Loucy (cell line): ENCODE measurements at regions not wholly inside any gene's neighbourhood (a gene's known extent, or its start where the extent isn't known, plus 50 kb on each side); places are given as distances from the start of the nearest gene placed in this dataset.

ENCODE experiments used
- EZH2phosphoT487 ChIP-seq: fragments of 200-600 bp; IDR thresholded peaks from 2 replicates; pipeline ENCODE4 v1.6.1; 2018; ENCODE audit warnings: antibody characterized with exemption, mild to moderate bottlenecking, moderate library complexity, borderline replicate concordance
- TF ChIP-seq, protein P1 (sequence below): fragments of 200-600 bp; sonication (generic); conservative IDR thresholded peaks from 2 replicates; pipeline ENCODE4 v1.5.1; 2014; ENCODE audit warnings: mild to moderate bottlenecking, antibody characterized with exemption, low read length

DNA sequence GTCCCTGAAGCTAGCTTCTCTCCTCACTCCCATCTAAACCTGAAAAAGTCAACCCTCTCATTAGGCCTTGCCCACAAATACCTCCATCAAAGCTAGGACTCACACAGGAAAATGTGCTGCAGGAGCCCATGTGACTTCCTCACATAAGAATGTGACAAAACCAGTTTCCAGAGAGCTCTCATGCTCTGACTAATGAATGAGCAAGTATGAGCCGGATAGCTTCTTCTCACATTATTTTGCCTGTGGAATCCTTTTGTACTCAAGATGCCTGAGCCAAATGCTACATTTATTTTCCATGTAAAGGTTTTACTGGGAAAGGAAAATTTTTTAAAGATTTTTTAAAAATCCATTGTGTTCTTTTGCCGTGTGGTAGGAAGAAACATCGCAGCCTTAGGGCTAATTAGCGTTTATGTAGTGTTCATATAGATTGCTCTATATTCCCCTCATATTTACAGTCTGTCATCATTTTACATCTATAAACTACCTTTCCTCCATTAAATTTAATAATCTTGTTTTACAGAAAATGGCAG, 68.6 kb upstream of the CCN6 start:
- TF ChIP-seq, protein P1, sequence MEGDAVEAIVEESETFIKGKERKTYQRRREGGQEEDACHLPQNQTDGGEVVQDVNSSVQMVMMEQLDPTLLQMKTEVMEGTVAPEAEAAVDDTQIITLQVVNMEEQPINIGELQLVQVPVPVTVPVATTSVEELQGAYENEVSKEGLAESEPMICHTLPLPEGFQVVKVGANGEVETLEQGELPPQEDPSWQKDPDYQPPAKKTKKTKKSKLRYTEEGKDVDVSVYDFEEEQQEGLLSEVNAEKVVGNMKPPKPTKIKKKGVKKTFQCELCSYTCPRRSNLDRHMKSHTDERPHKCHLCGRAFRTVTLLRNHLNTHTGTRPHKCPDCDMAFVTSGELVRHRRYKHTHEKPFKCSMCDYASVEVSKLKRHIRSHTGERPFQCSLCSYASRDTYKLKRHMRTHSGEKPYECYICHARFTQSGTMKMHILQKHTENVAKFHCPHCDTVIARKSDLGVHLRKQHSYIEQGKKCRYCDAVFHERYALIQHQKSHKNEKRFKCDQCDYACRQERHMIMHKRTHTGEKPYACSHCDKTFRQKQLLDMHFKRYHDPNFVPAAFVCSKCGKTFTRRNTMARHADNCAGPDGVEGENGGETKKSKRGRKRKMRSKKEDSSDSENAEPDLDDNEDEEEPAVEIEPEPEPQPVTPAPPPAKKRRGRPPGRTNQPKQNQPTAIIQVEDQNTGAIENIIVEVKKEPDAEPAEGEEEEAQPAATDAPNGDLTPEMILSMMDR = peak; percentile 27; the same call in 1 of the 2 replicates
- TF ChIP-seq EZH2phosphoT487 = no peak
